Fibroblast of lung (primary cell): ENCODE measurements at regions not wholly inside any gene's neighbourhood (a gene's known extent, or its start where the extent isn't known, plus 50 kb on each side); places are given as distances from the start of the nearest gene placed in this dataset.

ENCODE experiments used
- DNase-seq, 2 donors: peaks; one replicate each; pipeline versions ENCODE4 v3.0.0 to v3.0.0-alpha.2; 2010; ENCODE audit warnings: low read depth in 2 of 2
- H2AFZ ChIP-seq: 2 replicates; pipeline ENCODE4 v1.5.1; 2012; ENCODE audit warnings: low read length, control low read depth, inconsistent platforms
- H3K27ac ChIP-seq: 2 replicates; pipeline ENCODE4 v1.5.1; 2011; ENCODE audit warnings: low read length, control low read depth; ENCODE audit not compliant: insufficient read depth
- H3K27me3 ChIP-seq: 2 replicates; pipeline ENCODE4 v1.5.1; 2011; ENCODE audit warnings: mild to moderate bottlenecking, low read length; ENCODE audit not compliant: control insufficient read depth, insufficient read depth
- H3K36me3 ChIP-seq: 2 replicates; pipeline ENCODE4 v1.5.1; 2011; ENCODE audit warnings: low read length; ENCODE audit not compliant: control insufficient read depth, insufficient read depth
- H3K4me1 ChIP-seq: 2 replicates; pipeline ENCODE4 v1.5.1; 2011; ENCODE audit warnings: low read length; ENCODE audit not compliant: control insufficient read depth, insufficient read depth; ENCODE audit errors: extremely low read depth
- H3K4me2 ChIP-seq: 2 replicates; pipeline ENCODE4 v1.5.1; 2011; ENCODE audit warnings: low read length, control low read depth; ENCODE audit not compliant: insufficient read depth; ENCODE audit errors: extremely low read depth
- H3K4me3 ChIP-seq, 4 experiments: fragments of 200-600 bp in 1 of 4; sonication (generic) in 1 of 4; replicated peaks in 1 of 4; 2 replicates each; pipeline ENCODE4 v1.5.1; 2011 to 2016; ENCODE audit warnings: low read length in 4 of 4, low read depth in 3 of 4, mild to moderate bottlenecking in 3 of 4, control low read depth in 2 of 4, inconsistent platforms in 1 of 4, mixed read lengths in 1 of 4; ENCODE audit not compliant: insufficient read depth in 1 of 4; ENCODE audit errors: control extremely low read depth in 1 of 4
- H3K79me2 ChIP-seq: 2 replicates; pipeline ENCODE4 v1.5.1; 2012; ENCODE audit warnings: mild to moderate bottlenecking, low read length, inconsistent platforms; ENCODE audit not compliant: control insufficient read depth, insufficient read depth
- H3K9ac ChIP-seq: 2 replicates; pipeline ENCODE4 v1.5.1; 2011; ENCODE audit warnings: mild to moderate bottlenecking, low read length, control low read depth; ENCODE audit not compliant: insufficient read depth
- H3K9me3 ChIP-seq: 2 replicates; pipeline ENCODE4 v1.5.1; 2012; ENCODE audit warnings: low read depth, low read length; ENCODE audit not compliant: control insufficient read depth, insufficient read depth
- H4K20me1 ChIP-seq: 2 replicates; pipeline ENCODE4 v1.5.1; 2011; ENCODE audit warnings: low read length; ENCODE audit not compliant: control insufficient read depth, insufficient read depth; ENCODE audit errors: extremely low read depth
- EZH2 ChIP-seq: IDR thresholded peaks from 2 replicates; pipeline ENCODE4 v1.5.1; 2012; ENCODE audit warnings: low read length, control low read depth, mild to moderate bottlenecking; ENCODE audit errors: missing control alignments
- TF ChIP-seq, protein P1 (sequence below), 2 donors: IDR thresholded peaks in 1 of 2; conservative IDR thresholded peaks in 1 of 2; 1 replicate in 1 of 2; 2 replicates in 1 of 2; pipeline ENCODE4 v1.5.1; 2011 to 2012; ENCODE audit warnings: low read length in 2 of 2, control low read depth in 1 of 2, inconsistent platforms in 1 of 2, low read depth in 1 of 2, mild to moderate bottlenecking in 1 of 2

DNA sequence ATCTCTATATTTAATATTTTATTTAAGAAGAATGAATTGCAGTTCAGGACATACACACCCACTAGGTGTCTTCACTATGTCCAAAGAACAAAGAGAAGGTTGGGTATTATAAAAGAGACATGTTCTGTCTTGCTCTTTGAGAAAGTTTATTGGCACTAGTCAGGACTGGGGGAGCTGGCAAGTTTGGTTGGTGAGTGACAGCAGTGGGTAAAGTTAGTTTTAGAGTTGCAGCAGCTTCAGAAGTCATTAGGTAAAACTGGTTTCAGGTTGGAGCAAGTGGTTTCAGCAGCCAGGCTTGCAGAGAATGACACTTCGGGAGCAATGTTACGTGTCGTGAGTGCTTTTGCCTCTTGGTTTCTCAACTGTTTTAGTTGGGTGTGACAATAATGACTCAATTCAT is 142.2 kb upstream of the HS3ST3A1 start:
- Histone ChIP-seq H3K9ac (no peak overlapping the region), H4K20me1 (no peaks in the 10 kb centered on the region), H2AFZ (no peak overlapping the region), H3K79me2 (no peaks in the 10 kb centered on the region), H3K27ac (no peak overlapping the region), H3K9me3 (no peaks in the 10 kb centered on the region), H3K27me3 (no peaks in the 10 kb centered on the region), H3K4me3 (no peak overlapping the region), H3K36me3 (no peaks in the 10 kb centered on the region), H3K4me2 (no peak overlapping the region), H3K4me1 (no peaks in the 10 kb centered on the region)
- DNase-seq, result no peak
- TF ChIP-seq EZH2, result no peak
- TF ChIP-seq, protein P1, sequence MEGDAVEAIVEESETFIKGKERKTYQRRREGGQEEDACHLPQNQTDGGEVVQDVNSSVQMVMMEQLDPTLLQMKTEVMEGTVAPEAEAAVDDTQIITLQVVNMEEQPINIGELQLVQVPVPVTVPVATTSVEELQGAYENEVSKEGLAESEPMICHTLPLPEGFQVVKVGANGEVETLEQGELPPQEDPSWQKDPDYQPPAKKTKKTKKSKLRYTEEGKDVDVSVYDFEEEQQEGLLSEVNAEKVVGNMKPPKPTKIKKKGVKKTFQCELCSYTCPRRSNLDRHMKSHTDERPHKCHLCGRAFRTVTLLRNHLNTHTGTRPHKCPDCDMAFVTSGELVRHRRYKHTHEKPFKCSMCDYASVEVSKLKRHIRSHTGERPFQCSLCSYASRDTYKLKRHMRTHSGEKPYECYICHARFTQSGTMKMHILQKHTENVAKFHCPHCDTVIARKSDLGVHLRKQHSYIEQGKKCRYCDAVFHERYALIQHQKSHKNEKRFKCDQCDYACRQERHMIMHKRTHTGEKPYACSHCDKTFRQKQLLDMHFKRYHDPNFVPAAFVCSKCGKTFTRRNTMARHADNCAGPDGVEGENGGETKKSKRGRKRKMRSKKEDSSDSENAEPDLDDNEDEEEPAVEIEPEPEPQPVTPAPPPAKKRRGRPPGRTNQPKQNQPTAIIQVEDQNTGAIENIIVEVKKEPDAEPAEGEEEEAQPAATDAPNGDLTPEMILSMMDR (conservative IDR thresholded peaks at IDR 0.05 in 1 of 2, IDR thresholded peaks at IDR 0.05 in 1 of 2; ENCODE audit: low read depth in 1 of 2, low read length in 2 of 2), result no peak

DNA sequence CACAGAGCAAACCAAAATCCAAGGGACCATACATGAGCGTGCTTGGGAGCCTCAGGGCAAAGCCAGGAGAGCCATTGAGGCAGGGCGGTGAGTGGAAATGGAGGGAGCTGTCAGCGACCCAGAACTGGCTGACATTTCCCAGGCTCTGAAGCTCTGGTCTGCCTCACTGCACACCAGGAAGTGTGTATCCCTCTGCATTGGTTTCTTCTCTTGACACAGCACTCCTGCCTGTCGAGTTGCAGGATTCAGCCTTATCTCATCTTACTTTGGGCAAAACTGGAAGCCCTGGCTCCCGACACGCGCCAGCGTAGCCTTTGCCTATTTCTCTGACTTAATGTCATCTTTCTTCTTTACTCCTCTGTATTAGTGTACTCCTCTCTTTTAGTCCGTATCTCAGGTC is 144.7 kb upstream of the HS3ST3A1 start:
- DNase-seq, result no peak
- H3K4me3 ChIP-seq, result no peak overlapping the region
- no peaks in the 10 kb centered on the region for H3K36me3 ChIP-seq
- no peak overlapping the region for H3K27ac ChIP-seq
- no peaks in the 10 kb centered on the region for H3K79me2 ChIP-seq
- H3K4me2 ChIP-seq, result no peak overlapping the region
- no peaks in the 10 kb centered on the region for H3K9me3 ChIP-seq
- no peak overlapping the region for H2AFZ ChIP-seq
- no peak overlapping the region for H3K9ac ChIP-seq
- no peak for TF ChIP-seq EZH2
- TF ChIP-seq, protein P1 (conservative IDR thresholded peaks at IDR 0.05 in 1 of 2, IDR thresholded peaks at IDR 0.05 in 1 of 2; ENCODE audit: low read depth in 1 of 2, low read length in 2 of 2), result no peak
- H3K27me3 ChIP-seq, result no peaks in the 10 kb centered on the region
- no peaks in the 10 kb centered on the region for H3K4me1 ChIP-seq
- no peaks in the 10 kb centered on the region for H4K20me1 ChIP-seq

DNA sequence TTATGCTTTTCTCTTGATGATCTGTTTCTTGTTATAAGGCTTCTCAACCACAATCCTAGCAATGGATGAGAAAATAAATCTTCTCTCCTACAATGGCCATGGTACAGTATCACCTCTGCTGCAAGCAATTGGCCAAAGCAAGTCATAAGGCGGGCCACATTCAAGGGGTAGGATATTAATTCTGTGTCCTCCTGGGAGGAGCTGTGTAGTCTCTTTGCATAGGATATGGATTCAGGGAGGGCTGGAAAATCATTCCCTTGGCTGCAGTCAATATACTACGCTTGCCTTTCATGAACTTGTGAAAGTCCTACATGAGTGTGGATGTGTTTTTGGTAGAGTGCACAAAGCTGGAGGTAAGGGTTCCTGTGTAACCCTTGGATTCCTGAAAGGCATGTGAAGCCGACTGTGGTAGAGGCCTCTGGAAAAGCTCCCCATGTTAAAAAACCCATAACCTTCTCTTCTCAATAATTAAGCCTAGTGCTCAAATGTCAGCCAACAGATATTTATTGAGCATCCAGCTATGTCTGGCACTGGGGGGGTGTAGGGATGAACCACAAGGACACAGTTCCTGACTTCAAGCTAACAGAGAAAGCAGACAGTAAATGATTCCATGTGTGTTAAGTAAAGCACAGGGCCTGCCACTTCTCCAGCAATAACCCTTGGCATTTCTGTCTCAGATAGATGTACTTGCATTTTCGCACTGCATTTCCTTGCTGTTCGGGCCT is 147.6 kb upstream of the HS3ST3A1 start:
- no peaks in the 10 kb centered on the region for H3K79me2 ChIP-seq
- H3K36me3 ChIP-seq, result no peaks in the 10 kb centered on the region
- H3K27me3 ChIP-seq, result no peaks in the 10 kb centered on the region
- no peak overlapping the region for H3K9ac ChIP-seq
- H3K27ac ChIP-seq, result no peak overlapping the region
- no peaks in the 10 kb centered on the region for H4K20me1 ChIP-seq
- no peaks in the 10 kb centered on the region for H3K4me1 ChIP-seq
- no peak overlapping the region for H2AFZ ChIP-seq
- no peaks in the 10 kb centered on the region for H3K9me3 ChIP-seq
- TF ChIP-seq, protein P1 (conservative IDR thresholded peaks at IDR 0.05 in 1 of 2, IDR thresholded peaks at IDR 0.05 in 1 of 2; ENCODE audit: low read depth in 1 of 2, low read length in 2 of 2), result no peak
- TF ChIP-seq EZH2, result no peak
- H3K4me2 ChIP-seq, result no peak overlapping the region
- no peak for DNase-seq
- no peak overlapping the region for H3K4me3 ChIP-seq
